ENCODE measurements at regions not wholly inside any gene's neighbourhood (a gene's known extent, or its start where the extent isn't known, plus 50 kb on each side); places are given as distances from the start of the nearest gene placed in this dataset.

DNA sequence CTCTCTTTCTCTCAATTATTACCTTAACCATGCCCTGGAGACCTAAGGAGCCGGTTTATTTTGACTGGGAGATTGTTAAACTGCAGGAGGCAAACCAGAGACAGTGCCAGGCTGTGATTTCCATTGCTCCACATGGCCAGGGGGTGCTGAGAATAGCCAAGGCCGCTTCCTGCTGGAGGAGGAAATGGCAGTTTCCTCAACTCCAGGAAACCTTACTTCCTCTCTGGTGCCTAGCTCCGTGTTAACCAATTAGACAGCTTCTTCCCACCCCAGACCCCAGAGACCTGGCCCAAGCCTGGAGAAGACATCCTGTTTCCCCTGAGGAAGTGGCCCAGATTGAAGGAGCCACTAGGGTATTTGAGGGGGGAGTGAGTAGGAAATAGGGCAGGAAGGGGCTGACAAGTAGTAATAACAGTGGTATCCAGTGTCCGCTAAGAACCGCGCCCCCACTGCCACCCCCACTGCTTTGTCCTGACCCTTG lies 161.2 kb downstream of the PLPP3 start:
- CTCF ChIA-PET = interaction anchor here (0.7 kb wide), 1 partner anchor 20 kb away, joined by 3 read pairs; no protein-coding TSS in a partner anchor
- TF ChIP-seq, protein P1, sequence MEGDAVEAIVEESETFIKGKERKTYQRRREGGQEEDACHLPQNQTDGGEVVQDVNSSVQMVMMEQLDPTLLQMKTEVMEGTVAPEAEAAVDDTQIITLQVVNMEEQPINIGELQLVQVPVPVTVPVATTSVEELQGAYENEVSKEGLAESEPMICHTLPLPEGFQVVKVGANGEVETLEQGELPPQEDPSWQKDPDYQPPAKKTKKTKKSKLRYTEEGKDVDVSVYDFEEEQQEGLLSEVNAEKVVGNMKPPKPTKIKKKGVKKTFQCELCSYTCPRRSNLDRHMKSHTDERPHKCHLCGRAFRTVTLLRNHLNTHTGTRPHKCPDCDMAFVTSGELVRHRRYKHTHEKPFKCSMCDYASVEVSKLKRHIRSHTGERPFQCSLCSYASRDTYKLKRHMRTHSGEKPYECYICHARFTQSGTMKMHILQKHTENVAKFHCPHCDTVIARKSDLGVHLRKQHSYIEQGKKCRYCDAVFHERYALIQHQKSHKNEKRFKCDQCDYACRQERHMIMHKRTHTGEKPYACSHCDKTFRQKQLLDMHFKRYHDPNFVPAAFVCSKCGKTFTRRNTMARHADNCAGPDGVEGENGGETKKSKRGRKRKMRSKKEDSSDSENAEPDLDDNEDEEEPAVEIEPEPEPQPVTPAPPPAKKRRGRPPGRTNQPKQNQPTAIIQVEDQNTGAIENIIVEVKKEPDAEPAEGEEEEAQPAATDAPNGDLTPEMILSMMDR (IDR thresholded peaks at IDR 0.05; ENCODE audit: low read depth, low read length) = no peak
- POLR2A ChIA-PET = no interaction called here

DNA sequence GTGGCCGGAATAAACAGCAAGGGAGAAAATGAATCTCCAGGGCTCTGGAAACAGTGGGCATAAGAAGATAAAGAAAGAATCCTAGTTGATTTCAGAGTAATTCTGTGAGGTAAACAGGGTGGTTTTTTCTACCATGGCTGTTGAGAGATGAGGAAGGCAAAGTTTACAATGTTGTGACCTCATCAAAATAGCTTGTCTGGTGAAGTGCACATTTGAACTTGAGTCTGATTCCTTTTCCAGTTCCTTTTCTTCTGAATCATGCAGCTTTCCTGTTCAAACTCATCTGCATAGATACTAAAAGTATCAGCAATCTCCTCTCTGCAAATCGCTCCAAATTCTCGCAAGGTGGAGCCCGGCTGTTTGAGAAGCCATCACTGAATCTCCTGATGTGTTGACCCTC lies 161.7 kb downstream of the PLPP3 start:
- no peaks in the 10 kb centered on the region for H3K27me3 ChIP-seq (ENCODE audit: control insufficient read depth, insufficient read depth, low read length)
- H3K9me3 ChIP-seq (ENCODE audit: control insufficient read depth, insufficient read depth, low read length) = no peaks in the 10 kb centered on the region
- CTCF ChIA-PET = no interaction called here
- POLR2A ChIA-PET = no interaction called here
- H3K27ac ChIP-seq (ENCODE audit: low read depth, low read length) = no peak overlapping the region
- TF ChIP-seq, protein P1 (IDR thresholded peaks at IDR 0.05; ENCODE audit: low read depth, low read length) = no peak
- no peak overlapping the region for H3K4me3 ChIP-seq (ENCODE audit: low read depth, low read length)
- DNase-seq (ENCODE audit: low read depth, low spot score) = no peak

More for the DNA sequence above, 161.2 kb downstream of the PLPP3 start:
- H3K9me3 ChIP-seq (ENCODE audit: control insufficient read depth, insufficient read depth, low read length) = no peaks in the 10 kb centered on the region
- no peaks in the 10 kb centered on the region for H3K27me3 ChIP-seq (ENCODE audit: control insufficient read depth, insufficient read depth, low read length)
- no peak overlapping the region for H3K4me3 ChIP-seq (ENCODE audit: low read depth, low read length)
- peak overlapping the region; percentile 11 for H3K27ac ChIP-seq (ENCODE audit: low read depth, low read length)
- DNase-seq (ENCODE audit: low read depth, low spot score) = no peak

DNA sequence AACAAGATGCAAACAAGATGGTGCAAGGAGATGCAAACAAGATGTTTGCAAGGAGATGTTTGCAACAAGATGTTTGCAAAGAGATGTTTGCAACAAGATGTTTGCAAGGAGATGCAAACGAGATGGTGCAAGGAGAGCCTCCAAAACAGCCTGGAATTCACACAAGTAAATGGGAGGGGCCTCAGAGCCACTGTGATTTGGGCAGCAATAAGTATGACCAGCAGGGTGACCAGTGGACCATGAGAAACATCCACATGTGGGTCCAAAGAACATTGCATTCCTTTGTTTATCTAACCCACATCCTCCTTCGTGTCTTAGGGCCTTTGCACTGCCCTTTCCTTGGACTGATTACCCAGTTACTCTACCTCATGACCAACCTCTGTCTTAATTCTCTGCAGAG lies 162.9 kb downstream of the PLPP3 start:
- POLR2A ChIA-PET = no interaction called here
- no peak overlapping the region for H3K4me3 ChIP-seq (ENCODE audit: low read depth, low read length)
- no peaks in the 10 kb centered on the region for H3K9me3 ChIP-seq (ENCODE audit: control insufficient read depth, insufficient read depth, low read length)
- TF ChIP-seq, protein P1 (IDR thresholded peaks at IDR 0.05; ENCODE audit: low read depth, low read length) = no peak
- CTCF ChIA-PET = no interaction called here
- no peak for DNase-seq (ENCODE audit: low read depth, low spot score)
- no peak overlapping the region for H3K27ac ChIP-seq (ENCODE audit: low read depth, low read length)
- H3K27me3 ChIP-seq (ENCODE audit: control insufficient read depth, insufficient read depth, low read length) = no peaks in the 10 kb centered on the region

DNA sequence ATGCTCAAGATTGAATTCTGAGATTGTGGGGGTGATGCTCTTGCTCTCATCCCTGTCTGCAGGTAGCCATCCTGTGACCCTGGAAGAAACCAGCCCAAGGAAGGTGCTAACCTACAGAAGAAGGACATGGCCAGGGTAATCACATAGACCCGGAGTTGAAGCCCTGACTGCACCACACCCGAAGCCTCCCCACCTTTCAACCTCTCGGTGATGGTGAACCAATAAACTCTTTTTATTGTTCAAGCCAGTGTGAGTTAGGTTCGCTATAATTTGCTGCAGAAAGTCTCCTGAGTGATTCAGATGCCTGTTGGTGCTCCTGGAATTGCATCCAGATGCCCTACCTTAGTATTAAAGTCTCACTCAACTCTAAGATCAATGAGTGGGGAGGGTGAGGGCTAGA lies 163.6 kb downstream of the PLPP3 start:
- CTCF ChIA-PET = no interaction called here
- DNase-seq (ENCODE audit: low read depth, low spot score) = no peak
- Histone ChIP-seq H3K9me3 (ENCODE audit: control insufficient read depth, insufficient read depth, low read length) (no peaks in the 10 kb centered on the region), H3K4me3 (ENCODE audit: low read depth, low read length) (no peak overlapping the region), H3K27me3 (ENCODE audit: control insufficient read depth, insufficient read depth, low read length) (no peaks in the 10 kb centered on the region), H3K27ac (ENCODE audit: low read depth, low read length) (peak overlapping the region; percentile 35)
- TF ChIP-seq, protein P1 (IDR thresholded peaks at IDR 0.05; ENCODE audit: low read depth, low read length) = no peak
- POLR2A ChIA-PET = no interaction called here

DNA sequence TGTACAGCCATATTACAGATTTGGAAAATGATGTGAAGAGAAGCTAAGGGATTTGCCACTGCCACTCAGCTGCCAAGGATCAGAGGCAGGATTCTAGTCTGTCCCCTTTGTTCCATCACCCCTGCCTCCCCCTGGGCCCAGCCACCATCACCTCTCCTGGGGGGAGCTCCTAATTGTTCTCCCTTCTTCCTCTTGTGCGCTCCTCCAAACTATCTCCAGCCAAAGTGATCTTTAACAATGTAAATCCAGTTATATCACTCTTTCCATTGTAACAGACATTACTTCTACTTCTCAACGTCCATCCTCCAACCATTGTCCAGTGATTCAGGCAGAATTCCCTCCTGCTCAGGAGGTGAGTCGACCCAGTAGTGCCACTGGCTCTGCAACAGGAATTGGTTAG lies 164.1 kb downstream of the PLPP3 start:
- no peaks in the 10 kb centered on the region for H3K9me3 ChIP-seq (ENCODE audit: control insufficient read depth, insufficient read depth, low read length)
- H3K27ac ChIP-seq (ENCODE audit: low read depth, low read length) = peak overlapping the region; percentile 35
- POLR2A ChIA-PET = no interaction called here
- no peaks in the 10 kb centered on the region for H3K27me3 ChIP-seq (ENCODE audit: control insufficient read depth, insufficient read depth, low read length)
- no peak for DNase-seq (ENCODE audit: low read depth, low spot score)
- TF ChIP-seq, protein P1 (IDR thresholded peaks at IDR 0.05; ENCODE audit: low read depth, low read length) = no peak
- no peak overlapping the region for H3K4me3 ChIP-seq (ENCODE audit: low read depth, low read length)
- CTCF ChIA-PET = interaction anchor here (1.4 kb wide), 1 partner anchor 10 kb away, joined by 4 read pairs; no protein-coding TSS in a partner anchor
